ENCODE measurements at regions not wholly inside any gene's neighbourhood (a gene's known extent, or its start where the extent isn't known, plus 50 kb on each side); places are given as distances from the start of the nearest gene placed in this dataset.

DNA sequence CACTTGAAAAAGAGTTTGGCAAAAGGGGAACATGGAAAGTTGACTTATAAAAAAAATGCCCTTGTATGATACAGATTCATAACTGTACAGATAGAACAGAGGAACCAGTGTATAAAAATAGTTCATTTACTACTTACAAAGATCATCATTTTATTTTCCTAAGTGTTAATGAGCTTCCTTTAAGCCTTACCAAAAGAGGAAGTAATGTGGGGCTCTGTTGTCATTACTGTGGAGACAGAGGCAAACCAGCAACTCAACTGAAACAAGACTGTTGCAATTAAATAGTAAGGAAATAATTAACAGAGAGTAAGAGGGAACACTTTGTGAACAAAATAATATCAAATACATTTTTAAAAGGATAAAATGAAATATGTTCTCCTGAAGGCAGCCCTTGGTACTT lies 526.2 kb upstream of the ADARB2 start (continued):
- TF ChIP-seq, protein P1, sequence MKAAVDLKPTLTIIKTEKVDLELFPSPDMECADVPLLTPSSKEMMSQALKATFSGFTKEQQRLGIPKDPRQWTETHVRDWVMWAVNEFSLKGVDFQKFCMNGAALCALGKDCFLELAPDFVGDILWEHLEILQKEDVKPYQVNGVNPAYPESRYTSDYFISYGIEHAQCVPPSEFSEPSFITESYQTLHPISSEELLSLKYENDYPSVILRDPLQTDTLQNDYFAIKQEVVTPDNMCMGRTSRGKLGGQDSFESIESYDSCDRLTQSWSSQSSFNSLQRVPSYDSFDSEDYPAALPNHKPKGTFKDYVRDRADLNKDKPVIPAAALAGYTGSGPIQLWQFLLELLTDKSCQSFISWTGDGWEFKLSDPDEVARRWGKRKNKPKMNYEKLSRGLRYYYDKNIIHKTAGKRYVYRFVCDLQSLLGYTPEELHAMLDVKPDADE (IDR thresholded peaks at IDR 0.05) = no peak
- TF ChIP-seq ZNF331 (CRISPR knock-in tag; IDR thresholded peaks at IDR 0.05; ENCODE audit: low read depth) (no peak), POLR2AphosphoS5 (IDR thresholded peaks at IDR 0.05; ENCODE audit: low read depth) (no peak), NANOG (IDR thresholded peaks at IDR 0.05; ENCODE audit: borderline replicate concordance) (no peak), ZNF114 (CRISPR knock-in tag; IDR thresholded peaks at IDR 0.05) (no peak), EZH2phosphoT487 (IDR thresholded peaks at IDR 0.05; ENCODE audit: unreplicated experiment) (no peak), CREB1 (CRISPR knock-in tag; IDR thresholded peaks at IDR 0.05; ENCODE audit: low read depth) (no peak)
- TF ChIP-seq, protein P2, sequence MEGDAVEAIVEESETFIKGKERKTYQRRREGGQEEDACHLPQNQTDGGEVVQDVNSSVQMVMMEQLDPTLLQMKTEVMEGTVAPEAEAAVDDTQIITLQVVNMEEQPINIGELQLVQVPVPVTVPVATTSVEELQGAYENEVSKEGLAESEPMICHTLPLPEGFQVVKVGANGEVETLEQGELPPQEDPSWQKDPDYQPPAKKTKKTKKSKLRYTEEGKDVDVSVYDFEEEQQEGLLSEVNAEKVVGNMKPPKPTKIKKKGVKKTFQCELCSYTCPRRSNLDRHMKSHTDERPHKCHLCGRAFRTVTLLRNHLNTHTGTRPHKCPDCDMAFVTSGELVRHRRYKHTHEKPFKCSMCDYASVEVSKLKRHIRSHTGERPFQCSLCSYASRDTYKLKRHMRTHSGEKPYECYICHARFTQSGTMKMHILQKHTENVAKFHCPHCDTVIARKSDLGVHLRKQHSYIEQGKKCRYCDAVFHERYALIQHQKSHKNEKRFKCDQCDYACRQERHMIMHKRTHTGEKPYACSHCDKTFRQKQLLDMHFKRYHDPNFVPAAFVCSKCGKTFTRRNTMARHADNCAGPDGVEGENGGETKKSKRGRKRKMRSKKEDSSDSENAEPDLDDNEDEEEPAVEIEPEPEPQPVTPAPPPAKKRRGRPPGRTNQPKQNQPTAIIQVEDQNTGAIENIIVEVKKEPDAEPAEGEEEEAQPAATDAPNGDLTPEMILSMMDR (conservative IDR thresholded peaks at IDR 0.05; ENCODE audit: low read depth in 2 of 2) = no peak

DNA sequence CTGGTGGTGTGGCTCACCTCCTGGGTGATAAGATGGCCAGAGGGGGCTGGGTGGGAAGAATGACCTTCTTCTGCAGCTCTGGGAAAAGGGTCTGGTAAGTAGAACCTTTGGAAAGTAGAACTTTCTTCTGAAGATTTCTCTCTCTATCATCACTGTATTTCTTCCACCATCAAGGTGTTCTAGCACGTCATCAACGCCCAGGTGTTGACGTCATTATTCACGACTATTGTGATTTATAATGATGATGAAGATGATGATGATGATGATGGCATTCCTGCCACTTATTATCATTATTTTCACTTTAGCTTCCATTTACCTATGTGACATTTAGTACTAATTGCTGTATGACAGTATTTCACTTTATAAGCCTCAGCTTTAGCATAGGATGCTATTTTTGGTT lies 525.6 kb upstream of the ADARB2 start:
- H3K9me3 Mint-ChIP-seq = peaks cover 10% of the 10 kb centered on the region
- H3K9me2 ChIP-seq (ENCODE audit: insufficient read depth) = no peaks in the 10 kb centered on the region
- no peak overlapping the region for H3K4me3 ChIP-seq
- ATAC-seq (no peak), DNase-seq (ENCODE audit: low spot score) (no peak)
- no peaks in the 10 kb centered on the region for H3K4me1 ChIP-seq (ENCODE audit: insufficient read depth)
- no peak overlapping the region for H3K27ac ChIP-seq (ENCODE audit: low read depth)
- no peak overlapping the region for H3K4me2 ChIP-seq
- no peaks in the 10 kb centered on the region for H3K27me3 ChIP-seq (ENCODE audit: insufficient read depth)
- peaks cover 2% of the 10 kb centered on the region for H3K27me3 Mint-ChIP-seq (ENCODE audit: insufficient read depth, low read depth, poor library complexity)
- H3K4me3 Mint-ChIP-seq = no peak overlapping the region
- no peaks in the 10 kb centered on the region for H3F3A ChIP-seq (replicated peaks; ENCODE audit: low read depth)
- no peaks in the 10 kb centered on the region for H3K4me1 Mint-ChIP-seq
- no peaks in the 10 kb centered on the region for H3K36me3 ChIP-seq (ENCODE audit: insufficient read depth)
- no peak overlapping the region for H2AFZ ChIP-seq
- peaks cover 6% of the 10 kb centered on the region; the same call in 2 of the 3 replicates for H3K36me3 Mint-ChIP-seq (ENCODE audit: low read depth)
- no peaks in the 10 kb centered on the region for H3K79me2 ChIP-seq (replicated peaks; ENCODE audit: insufficient read depth)
- no peaks in the 10 kb centered on the region for H4K20me1 ChIP-seq (replicated peaks; ENCODE audit: insufficient read depth)
- H3K27ac Mint-ChIP-seq = no peak overlapping the region
- no peak for TF ChIP-seq NANOG (IDR thresholded peaks at IDR 0.05; ENCODE audit: borderline replicate concordance)
- no peak for TF ChIP-seq JUNB (IDR thresholded peaks at IDR 0.05; ENCODE audit: unreplicated experiment)
- TF ChIP-seq, protein P1 (IDR thresholded peaks at IDR 0.05) = no peak
- TF ChIP-seq EZH2phosphoT487 (IDR thresholded peaks at IDR 0.05; ENCODE audit: unreplicated experiment) = no peak
- no peak for TF ChIP-seq STAT1 (IDR thresholded peaks at IDR 0.05; ENCODE audit: unreplicated experiment)
- no peak for TF ChIP-seq EZH2 (IDR thresholded peaks at IDR 0.05; ENCODE audit: low read depth, unreplicated experiment)
- TF ChIP-seq ZNF114 (CRISPR knock-in tag; IDR thresholded peaks at IDR 0.05) = no peak
- no peak for TF ChIP-seq ZNF331 (CRISPR knock-in tag; IDR thresholded peaks at IDR 0.05; ENCODE audit: low read depth)
- TF ChIP-seq, protein P2 (conservative IDR thresholded peaks at IDR 0.05; ENCODE audit: low read depth in 2 of 2) = no peak
- TF ChIP-seq, protein P3, sequence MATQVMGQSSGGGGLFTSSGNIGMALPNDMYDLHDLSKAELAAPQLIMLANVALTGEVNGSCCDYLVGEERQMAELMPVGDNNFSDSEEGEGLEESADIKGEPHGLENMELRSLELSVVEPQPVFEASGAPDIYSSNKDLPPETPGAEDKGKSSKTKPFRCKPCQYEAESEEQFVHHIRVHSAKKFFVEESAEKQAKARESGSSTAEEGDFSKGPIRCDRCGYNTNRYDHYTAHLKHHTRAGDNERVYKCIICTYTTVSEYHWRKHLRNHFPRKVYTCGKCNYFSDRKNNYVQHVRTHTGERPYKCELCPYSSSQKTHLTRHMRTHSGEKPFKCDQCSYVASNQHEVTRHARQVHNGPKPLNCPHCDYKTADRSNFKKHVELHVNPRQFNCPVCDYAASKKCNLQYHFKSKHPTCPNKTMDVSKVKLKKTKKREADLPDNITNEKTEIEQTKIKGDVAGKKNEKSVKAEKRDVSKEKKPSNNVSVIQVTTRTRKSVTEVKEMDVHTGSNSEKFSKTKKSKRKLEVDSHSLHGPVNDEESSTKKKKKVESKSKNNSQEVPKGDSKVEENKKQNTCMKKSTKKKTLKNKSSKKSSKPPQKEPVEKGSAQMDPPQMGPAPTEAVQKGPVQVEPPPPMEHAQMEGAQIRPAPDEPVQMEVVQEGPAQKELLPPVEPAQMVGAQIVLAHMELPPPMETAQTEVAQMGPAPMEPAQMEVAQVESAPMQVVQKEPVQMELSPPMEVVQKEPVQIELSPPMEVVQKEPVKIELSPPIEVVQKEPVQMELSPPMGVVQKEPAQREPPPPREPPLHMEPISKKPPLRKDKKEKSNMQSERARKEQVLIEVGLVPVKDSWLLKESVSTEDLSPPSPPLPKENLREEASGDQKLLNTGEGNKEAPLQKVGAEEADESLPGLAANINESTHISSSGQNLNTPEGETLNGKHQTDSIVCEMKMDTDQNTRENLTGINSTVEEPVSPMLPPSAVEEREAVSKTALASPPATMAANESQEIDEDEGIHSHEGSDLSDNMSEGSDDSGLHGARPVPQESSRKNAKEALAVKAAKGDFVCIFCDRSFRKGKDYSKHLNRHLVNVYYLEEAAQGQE (IDR thresholded peaks at IDR 0.05; ENCODE audit: unreplicated experiment) = no peak
- no peak for TF ChIP-seq CREB1 (CRISPR knock-in tag; IDR thresholded peaks at IDR 0.05; ENCODE audit: low read depth)
- TF ChIP-seq POLR2AphosphoS5 (IDR thresholded peaks at IDR 0.05; ENCODE audit: low read depth) = no peak
